ENCODE measurements at regions not wholly inside any gene's neighbourhood (a gene's known extent, or its start where the extent isn't known, plus 50 kb on each side); places are given as distances from the start of the nearest gene placed in this dataset.
"Not testable (repeated sequence)": the region's sequence is repeated elsewhere in the genome, so short reads cannot be mapped to it uniquely, and the experiment has no call there.

DNA sequence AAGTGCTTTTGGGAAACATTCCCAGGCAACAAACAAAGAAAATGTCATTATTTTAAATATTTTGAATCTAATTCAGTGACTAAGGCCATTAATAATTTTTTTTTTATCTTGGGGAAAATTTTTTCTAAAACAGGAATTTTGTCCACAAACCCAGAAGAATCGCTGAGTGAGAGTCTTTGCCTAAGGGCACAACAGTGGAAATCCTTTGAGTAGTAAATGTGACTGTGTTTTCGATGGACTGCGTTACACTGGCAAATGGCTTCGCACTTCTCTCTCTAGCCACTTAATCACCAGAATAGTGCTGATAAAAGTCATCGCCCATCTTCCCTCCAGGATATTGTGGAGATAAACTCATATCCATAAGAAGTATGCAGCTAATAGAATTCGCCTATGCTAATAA lies 430.3 kb upstream of the AKR1E2 start:
- no peak for DNase-seq (ENCODE audit: low read depth in 2 of 2)

DNA sequence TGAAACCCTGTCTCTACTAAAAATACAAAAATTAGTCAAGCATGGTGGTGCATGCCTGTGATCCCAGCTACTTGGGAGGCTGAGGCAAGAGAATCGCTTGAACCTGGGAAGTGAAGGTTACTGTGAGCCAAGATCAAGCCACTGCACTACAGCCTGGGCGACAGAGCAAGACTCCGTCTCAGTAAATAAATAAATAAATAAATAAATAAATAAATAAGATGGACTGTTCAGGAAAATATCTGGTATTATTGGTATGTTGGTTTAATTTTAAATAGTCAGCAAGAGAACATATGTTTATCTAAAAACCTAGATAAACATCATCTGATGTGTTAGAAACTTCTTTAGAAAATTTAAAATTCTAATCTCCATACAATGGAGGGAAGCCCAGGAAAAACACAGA lies 431.6 kb upstream of the AKR1E2 start:
- DNase-seq (ENCODE audit: low read depth in 2 of 2) = not testable (repeated sequence)

DNA sequence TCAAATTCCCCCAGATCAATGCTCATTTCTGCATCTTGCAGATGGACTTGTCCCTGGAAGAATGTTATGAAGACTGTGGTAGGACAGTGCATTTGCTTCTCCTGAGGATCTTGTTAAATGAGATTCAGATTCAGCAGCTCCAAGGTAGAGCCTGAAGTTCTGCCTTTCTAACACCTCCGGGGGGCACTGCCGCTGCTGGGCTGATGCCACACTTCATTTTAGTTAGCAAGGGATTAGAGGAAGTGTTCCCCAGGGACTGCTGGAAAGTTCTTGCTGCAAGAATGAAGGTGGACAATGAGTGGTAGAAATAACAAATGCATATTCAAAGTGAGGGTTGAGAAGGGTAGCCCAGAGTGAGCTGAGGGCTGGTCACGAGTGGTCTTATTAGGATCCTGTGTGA lies 434.3 kb upstream of the AKR1E2 start:
- DNase-seq (ENCODE audit: low read depth in 2 of 2) = peak in 1 of 2 experiments; percentile 1

DNA sequence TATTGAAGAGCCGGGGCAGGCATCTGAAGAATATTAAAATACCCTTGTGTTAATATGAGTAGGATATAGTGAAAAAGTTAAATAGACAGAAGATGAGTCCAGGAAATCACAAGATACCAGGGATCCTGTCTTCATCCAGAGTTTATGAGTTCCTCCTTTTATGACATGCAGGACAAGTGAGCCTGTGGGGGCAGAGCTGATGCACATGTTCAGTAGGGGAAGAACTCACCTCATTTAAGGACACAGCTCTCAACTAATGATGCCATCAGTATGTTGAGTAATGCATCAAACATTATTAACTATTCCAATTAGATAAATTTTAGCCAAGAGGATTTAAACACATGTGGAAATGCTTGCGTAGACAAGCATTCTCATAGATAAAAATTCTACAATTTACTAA lies 435.8 kb upstream of the AKR1E2 start:
- DNase-seq (ENCODE audit: low read depth in 2 of 2) = no peak

DNA sequence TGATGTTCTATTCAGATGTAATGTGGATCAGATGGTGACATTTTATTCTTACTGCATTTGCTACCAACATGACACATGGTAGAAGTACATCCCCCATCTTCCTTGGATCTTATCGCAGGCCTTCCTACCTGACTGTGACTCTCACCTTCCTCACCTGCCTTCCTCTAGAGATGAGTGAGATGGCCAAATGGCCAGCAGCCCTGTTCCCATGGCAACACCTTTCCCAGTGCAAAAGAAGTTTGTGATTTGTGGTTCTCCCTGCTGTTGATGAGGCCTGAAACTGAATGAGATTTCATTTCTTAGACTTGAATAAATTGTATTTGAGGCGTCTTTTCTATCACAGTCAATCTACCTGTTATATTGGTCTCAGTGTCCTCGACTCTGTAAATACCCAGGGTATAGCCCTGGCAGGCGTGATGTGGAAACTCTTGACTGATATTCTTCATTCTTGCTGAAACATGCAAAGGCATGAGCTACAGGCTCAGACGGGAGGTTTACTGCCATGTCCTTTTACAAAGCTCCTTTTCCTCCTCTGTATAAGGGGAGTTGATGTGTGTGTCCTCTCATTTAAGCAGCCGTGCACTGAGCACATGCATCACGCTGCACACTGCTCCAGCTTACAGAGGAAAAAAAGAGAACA lies 440.7 kb upstream of the AKR1E2 start:
- DNase-seq (ENCODE audit: low read depth in 2 of 2) = no peak

DNA sequence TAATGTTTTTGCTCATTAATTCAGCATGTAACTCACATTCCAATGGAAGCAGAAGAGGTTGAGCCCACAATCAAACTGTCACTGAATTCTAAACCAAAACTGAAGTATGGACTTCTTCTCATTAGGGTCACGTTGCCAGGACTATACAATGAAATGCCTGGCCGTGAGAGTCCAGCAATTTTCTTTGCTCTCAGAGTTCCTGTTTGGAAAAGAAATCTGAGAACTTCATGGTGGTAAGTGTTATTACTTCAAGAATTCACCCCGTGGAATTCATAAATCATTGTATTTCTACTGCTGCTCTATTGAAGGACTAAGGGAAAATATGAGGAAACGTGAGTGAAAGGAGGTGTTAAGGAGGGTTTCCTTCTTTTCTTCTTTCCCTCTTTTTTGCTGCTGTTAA lies 441.8 kb upstream of the AKR1E2 start:
- DNase-seq (ENCODE audit: low read depth in 2 of 2) = no peak

DNA sequence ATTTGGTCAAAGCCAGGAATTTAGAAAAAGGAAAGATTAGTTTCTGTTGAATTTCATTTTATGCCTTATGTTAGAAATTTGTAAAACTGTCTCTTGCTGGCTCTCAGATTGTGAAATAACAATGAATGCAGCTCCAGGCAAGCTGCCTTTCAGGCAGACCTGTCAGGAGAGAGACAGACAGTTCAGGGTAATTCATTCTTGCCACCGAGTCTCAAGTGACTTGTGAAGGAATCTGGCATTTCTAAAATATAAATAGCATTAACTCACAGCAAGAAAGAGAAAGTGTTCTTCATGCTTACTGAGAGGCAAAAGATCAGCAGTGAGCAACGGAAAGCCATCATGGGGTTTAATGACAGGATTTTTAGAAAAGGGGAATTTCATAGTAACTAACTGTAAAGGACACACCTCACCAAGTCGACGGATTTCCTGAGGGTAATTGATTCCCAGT lies 442.3 kb upstream of the AKR1E2 start:
- DNase-seq (ENCODE audit: low read depth in 2 of 2) = no peak

DNA sequence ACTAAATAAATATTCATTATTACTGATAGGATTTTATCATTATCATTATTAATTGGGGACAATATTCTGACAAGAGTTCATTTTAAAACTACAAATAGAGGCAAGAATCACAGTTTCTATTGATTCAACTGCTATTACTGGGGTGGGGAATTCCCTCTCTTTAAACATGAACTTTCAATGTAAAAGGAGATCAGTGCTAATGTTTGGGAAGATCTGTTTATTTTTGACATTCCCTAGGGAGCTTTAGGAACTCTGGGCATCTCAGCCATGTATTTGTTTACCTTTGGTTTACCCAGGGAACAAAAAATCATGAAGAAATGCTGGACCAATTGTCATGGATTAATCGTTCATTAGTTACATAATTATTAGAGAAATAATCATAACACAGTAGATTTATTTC lies 443.2 kb upstream of the AKR1E2 start:
- no peak for DNase-seq (ENCODE audit: low read depth in 2 of 2)

DNA sequence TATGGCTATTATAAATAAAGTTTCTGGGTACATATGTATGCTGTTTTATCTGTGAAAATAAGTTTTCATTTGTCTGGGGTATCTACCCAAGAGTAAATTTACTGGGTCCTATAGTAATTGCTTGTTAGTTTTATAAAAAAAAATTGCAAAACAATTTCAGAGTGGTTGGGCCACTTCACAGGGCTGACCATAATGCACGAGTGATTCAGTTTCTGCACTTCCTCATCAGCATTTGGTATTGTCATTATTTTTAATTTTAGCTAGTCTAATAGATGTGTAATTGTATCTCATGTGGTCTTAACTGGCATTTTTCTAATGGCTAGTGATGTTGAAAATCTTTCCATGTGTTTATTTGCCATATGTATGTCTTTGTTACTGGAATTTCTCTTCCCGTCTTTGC lies 452.4 kb upstream of the AKR1E2 start:
- no peak for DNase-seq (ENCODE audit: low read depth in 2 of 2)

DNA sequence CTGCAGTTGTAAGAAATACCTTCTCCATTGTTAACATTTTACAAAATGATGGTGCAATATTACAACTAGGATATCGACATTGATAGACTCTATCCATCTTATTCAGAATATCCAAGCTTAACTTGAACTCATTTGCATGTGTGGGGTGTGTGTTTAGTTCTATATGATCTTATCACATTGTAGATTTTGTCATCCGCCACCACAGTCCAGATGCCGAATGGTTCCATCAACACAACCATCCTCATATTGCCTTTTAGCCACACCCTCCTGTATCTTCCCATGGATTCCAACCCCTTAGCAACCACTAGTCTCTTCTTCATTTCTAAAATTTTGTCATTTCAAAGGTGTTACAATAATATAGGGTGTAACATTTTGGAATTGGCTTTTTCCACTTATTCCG lies 452.9 kb upstream of the AKR1E2 start:
- DNase-seq (ENCODE audit: low read depth in 2 of 2) = no peak

DNA sequence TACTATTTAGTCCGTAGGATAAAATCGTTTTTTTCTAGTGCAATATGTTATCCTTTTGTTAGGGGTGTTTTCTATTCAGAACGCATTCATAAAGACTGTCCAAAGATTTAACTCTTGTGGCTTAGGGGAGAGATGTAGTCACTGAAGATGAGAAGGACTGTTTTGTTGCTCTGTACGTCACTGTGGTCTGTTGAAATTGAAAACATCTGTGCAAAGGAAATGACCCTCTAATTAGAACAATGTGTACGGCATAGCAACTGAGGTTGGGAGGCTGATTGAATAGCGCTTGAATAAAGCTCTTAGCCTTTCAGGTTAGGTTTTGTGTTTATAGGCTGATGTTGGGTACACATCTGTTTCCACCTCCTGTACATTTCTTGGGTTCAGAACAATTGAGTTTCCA lies 453.4 kb upstream of the AKR1E2 start:
- DNase-seq (ENCODE audit: low read depth in 2 of 2) = no peak

DNA sequence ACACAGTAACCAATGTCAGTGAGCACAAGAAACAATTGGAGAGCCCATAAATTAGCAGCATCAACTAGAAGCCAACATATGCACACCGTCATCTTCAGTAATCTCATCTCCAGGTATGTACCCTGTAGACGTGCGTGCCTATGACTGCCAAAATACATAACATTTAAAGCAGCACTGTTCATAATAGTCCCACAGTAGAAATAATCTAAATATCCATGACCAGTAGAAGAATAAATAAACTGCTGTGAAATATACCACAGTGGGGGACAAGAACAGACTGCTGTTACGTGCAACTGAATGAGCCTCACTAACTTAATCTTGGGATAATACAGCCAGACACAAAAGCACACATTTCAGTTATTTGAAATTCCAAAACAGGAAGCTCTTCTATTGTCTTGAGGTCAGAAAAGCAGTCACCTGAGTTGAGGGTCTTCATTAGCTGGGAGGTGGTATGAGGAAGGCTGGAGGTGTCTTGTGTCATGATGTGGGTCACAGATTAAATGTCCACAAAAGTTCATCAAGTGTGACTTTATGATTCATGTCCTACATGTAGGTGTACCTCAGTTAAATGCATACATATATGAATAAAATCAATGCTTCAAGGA lies 454.2 kb upstream of the AKR1E2 start:
- DNase-seq (ENCODE audit: low read depth in 2 of 2) = no peak

DNA sequence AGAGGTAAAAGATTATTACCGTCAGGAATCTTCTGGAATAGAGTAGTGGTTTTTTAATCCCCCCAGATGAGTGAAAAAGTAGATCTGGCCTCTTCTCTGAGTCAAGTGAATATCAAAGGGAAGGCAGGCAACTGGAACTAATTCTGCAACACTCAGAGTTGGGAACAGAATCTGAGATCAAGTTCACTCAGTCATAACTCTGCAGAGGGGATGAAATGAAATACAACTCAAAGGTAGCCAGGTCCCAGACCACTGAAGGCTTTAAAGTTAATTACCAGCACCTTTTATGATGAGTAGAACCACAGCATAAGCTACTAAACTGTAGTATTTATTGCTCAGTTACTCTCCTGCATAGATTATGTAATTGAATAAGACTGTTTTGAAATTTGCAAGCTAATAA lies 455.6 kb upstream of the AKR1E2 start:
- DNase-seq (ENCODE audit: low read depth in 2 of 2) = no peak

DNA sequence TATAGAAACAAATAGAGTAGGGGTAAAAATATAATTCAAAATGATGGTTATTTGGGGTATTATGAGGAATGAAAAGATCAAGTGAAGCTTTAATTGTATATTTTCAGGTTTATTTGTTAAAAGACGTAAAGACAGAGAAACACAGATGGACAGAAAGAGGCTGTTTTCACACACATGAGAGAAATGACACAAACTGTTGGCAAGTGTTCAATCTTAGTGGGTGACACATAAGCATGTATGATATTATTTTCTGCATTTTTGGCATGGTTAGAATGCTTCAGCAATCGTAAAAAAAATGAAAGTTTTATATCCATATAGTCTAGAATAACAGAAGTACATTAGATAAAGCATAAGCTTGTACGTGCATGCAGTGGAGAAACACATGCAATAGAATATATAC lies 464.4 kb upstream of the AKR1E2 start:
- DNase-seq (ENCODE audit: low read depth in 2 of 2) = no peak

DNA sequence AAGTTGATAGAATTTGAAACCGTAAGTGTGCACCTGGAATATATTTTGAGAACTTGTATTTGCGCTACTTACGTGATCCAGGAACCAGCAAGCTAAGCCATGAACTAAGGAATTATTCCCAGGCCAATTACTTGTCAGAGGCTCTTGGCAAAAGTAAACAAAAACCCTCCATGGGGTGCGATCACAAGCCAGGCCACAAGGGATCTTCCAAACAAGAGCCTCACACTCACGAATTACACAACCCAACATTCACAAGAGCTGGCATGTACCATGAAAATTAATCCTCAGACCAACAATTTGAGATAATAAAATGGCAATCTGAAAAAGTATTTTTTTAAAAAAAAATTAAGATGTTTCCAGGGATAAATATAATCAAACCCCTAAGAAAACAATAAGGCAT lies 467.0 kb upstream of the AKR1E2 start:
- no peak for DNase-seq (ENCODE audit: low read depth in 2 of 2)

DNA sequence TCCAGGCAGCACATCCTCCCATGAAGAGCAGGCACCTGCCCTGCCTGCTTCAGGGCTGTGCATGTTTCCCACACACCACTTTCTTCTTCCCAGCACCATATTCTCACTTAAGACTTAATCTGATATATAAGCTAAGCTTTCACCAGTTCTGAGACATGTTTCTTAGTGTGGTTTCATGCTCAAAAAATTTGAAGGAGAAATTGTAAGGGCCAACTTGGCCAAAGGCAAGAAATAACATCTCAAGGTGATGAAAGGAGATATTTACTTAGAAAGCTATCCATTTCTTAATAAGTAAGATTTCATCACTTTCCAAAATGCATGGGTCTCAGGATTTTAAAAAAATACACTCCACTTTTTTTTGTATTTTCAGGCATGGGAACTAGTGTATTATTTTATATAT lies 468.1 kb upstream of the AKR1E2 start:
- DNase-seq (ENCODE audit: low read depth in 2 of 2) = no peak

DNA sequence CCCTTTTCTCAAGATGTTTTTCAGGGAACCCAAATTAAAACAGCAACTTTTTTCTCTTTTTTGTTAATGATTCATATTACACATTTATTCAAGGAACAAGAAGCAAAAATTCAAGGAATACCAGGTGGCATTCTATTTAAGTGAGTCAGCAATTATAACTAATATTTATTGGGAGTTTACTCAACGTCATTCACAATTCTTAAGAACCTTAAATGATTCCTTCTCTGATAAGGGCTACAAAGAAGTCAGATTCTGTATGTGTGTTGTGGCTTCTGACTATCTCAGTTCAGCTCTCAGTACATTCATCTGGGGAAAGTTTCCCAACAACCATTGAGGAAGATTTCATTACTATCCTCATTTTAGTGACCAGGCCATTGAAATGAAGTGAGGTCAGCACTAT lies 470.7 kb upstream of the AKR1E2 start:
- DNase-seq (ENCODE audit: low read depth in 2 of 2) = no peak

DNA sequence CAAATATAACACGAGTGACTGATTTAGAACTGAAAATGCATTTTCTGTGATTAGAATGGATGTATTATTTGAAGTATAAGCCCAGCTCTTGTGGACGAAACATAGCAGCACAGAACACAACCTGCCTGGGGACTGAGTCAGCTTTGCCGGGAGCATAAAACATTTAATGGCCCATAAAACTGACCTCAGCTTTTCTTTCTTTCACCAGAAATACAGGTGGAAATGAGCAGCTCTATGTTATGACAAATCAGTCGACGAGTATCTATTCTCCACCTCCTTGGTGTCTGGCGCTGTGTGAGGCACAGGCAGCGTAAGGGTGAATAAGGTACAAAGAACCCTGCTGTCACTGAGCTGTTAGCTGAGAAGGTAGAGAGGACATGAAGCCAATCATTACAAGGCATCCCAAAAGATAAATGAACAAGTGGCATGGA lies 471.6 kb upstream of the AKR1E2 start:
- no peak for DNase-seq (ENCODE audit: low read depth in 2 of 2)

DNA sequence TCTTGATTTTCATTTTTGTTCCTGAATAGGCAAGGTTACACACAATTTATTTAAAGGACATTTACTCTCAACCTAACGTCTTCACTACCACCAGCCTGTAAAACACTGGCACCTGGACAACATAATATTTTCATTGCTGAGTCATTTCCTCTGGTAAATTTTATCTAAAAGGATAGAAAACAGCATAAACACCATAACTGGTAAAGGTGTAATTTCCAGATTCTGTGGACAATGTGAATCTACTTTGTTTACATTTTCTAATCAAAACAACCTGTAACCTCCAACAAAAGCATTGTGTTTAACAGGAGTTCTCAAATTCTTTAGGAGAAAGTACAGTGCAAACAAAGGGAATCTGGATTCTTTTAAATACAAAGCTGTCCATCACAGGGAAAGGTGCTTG lies 472.0 kb upstream of the AKR1E2 start:
- no peak for DNase-seq (ENCODE audit: low read depth in 2 of 2)

DNA sequence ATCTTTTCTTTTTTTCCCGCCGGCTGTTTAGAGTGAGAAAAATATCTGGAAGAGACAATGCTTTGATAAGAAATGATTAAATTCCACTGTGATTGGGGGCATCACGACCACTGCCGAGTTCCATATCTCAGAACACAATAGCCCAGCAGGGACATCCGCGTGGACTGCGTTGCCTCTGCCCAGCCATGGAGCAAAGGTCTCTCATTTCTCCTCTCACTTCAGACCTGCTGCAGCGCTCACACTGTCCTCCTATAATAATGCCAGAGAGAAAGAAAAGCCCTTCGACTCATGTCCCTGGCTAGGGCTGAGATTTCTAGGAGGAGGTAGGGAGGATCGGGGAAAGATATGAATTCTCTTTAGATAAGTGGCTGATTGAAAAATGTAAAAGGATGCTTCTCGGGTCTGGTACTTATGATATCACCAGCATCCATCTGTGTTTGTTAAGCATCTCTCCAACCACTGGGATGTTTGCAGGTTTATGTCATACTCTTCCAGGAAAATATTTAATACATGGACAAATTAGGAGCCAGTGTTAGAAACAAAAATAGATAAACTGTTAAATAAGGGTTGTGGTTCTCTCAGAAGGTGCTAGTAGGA lies 472.9 kb upstream of the AKR1E2 start:
- DNase-seq (ENCODE audit: low read depth in 2 of 2) = no peak

DNA sequence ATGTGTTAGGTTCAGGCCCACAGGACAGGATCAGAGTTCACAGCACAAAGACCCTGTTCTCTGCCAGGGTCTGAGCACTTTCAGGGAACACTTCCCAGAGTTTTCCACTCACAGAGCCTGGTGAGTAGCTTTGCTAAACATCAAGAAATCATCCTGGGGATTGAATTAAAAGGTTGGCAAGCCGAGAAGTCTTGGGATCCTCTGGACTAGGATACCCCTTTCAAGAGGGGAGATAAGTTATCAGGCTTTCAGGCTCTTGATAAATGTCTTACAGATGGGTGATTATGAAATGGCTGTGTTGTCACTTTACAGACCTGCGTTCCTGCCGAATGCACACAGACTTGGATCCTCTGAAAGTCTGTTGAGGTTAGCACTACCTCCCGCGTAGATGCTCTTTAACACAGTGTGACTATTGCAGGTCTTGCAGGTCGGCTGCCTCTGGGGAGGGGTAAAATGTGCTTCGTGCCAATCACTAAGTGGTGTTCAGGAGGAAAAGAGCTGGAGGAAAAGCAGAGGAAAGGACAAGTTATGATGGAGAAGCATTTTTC lies 473.5 kb upstream of the AKR1E2 start:
- no peak for DNase-seq (ENCODE audit: low read depth in 2 of 2)

DNA sequence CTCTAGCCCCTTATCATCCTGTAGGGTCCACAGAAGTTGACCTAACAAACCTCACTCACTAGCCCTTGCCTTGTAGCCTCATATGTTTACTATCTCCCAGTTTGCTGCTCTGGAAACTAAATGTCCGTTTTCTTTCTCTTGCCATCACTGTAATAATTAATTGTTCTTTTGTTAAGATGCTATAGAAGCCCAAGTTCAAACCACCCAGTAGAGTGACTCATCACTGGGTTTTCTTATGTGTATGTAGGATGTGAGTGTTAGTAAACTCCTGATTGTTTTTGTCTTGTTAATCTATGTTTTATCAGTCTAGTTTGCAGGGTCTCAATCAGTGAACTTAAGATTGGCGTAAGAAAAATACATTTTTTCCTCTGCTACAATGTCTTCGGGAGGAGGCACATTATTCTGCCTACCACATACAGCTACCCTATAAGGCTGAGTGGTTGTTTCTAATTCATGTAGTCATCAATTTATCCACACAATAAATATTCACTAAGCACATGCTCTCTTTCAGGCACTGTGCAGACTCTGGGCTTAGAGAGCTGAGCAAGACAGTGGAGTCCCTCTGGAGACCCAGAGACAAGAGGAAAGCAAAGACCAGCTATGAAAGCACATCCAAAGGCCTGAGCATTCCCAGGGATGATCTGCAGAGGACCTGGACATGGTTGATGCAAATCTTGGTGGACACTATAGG lies 474.1 kb upstream of the AKR1E2 start:
- no peak for DNase-seq (ENCODE audit: low read depth in 2 of 2)

DNA sequence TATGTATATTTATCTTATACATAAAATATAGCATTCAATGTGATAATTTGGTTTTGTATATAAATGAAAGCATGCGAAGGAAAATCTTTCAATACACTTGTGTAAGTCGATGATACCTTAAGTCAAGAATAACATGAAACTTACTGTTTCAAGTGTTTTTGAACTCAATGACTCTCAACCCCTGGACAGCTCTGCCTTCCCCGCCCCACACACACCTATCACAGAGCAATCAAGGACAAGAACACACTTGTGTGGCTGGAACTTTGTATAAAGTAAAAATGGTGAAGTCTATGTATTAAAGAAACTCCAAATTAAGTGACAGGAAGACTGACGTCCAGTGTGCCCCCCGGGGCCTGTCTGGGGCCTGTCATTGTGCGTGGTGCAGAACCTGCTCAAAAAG lies 478.6 kb upstream of the AKR1E2 start:
- DNase-seq (ENCODE audit: low read depth in 2 of 2) = no peak
